GM23338 (cell line): ENCODE measurements at regions not wholly inside any gene's neighbourhood (a gene's known extent, or its start where the extent isn't known, plus 50 kb on each side); places are given as distances from the start of the nearest gene placed in this dataset.

Experiments used
- CREB1 ChIP-seq: fragments of 250-450 bp; sonication (Bioruptor Pico); IDR thresholded peaks from 2 replicates; pipeline ENCODE4 v1.5.0; 2020; ENCODE audit warnings: low read depth, mild to moderate bottlenecking, moderate library complexity
- CTCF ChIP-seq, 2 experiments: fragments of 200-600 bp in 1 of 2; sonication (generic) in 1 of 2; conservative IDR thresholded peaks; 2 replicates each; pipeline versions ENCODE4 v1.5.1 to v1.6.1; 2016 to 2017; ENCODE audit warnings: antibody characterized with exemption in 2 of 2, low read depth in 2 of 2, mild to moderate bottlenecking in 2 of 2, moderate library complexity in 1 of 2
- EZH2 ChIP-seq: fragments of 200-600 bp; sonication (generic); IDR thresholded peaks from one replicate; pipeline ENCODE4 v1.8.0; 2017; ENCODE audit warnings: antibody characterized with exemption, mild to moderate bottlenecking, low read depth; ENCODE audit not compliant: unreplicated experiment
- EZH2phosphoT487 ChIP-seq: fragments of 200-600 bp; sonication (generic); IDR thresholded peaks from one replicate; pipeline ENCODE4 v1.8.1; 2018; ENCODE audit warnings: antibody characterized with exemption; ENCODE audit not compliant: unreplicated experiment
- JUNB ChIP-seq: IDR thresholded peaks from one replicate; pipeline ENCODE4 v1.6.1; 2016; ENCODE audit warnings: antibody characterized with exemption; ENCODE audit not compliant: unreplicated experiment
- NANOG ChIP-seq: IDR thresholded peaks from 2 replicates; pipeline ENCODE4 v1.6.1; 2016; ENCODE audit warnings: antibody characterized with exemption, borderline replicate concordance
- POLR2AphosphoS5 ChIP-seq: IDR thresholded peaks from 2 replicates; pipeline ENCODE4 v1.6.1; 2016; ENCODE audit warnings: antibody characterized with exemption, low read depth
- REST ChIP-seq: IDR thresholded peaks from one replicate; pipeline ENCODE4 v1.6.1; 2018; ENCODE audit warnings: antibody characterized with exemption; ENCODE audit not compliant: unreplicated experiment

GRCh38 chr5:97531549-97531948 lies 348.5 kb upstream of the RIOK2 start:
- TF ChIP-seq CTCF (conservative IDR thresholded peaks at IDR 0.05; ENCODE audit: low read depth in 2 of 2) (no peak), JUNB (no peak), REST (no peak), POLR2AphosphoS5 (no peak), NANOG (no peak), EZH2phosphoT487 (no peak), EZH2 (no peak), CREB1 (CRISPR knock-in tag) (no peak)
